HG02763 (cell line): ENCODE measurements at regions not wholly inside any gene's neighbourhood (a gene's known extent, or its start where the extent isn't known, plus 50 kb on each side); places are given as distances from the start of the nearest gene placed in this dataset.

Experiments used
- ATAC-seq: cut with Tn5 transposase; IDR thresholded peaks from one replicate; pipeline ENCODE4 v1.9.1; 2021; ENCODE audit warnings: mild to moderate bottlenecking, moderate library complexity; ENCODE audit not compliant: unreplicated experiment

DNA sequence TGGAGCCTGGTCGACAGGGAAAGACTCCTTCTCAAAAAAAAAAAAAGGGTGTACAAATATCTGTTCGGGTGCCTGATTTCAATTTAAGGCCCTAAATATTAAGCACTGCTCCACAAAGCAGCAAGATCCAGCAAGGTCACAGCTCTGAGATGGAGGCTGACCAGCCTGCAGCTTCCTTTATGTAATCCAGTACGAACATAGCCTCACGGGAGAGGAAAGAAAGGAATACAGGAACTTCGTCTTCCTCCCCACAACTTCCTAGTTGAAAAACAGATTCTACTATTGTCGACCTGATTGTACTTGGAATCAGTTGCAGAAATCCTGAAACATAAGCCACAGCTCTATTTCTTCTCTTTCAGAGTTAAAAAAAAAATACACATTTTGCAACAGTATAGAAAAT is 53.5 kb upstream of the TBC1D9 start:
- ATAC-seq = no peak

DNA sequence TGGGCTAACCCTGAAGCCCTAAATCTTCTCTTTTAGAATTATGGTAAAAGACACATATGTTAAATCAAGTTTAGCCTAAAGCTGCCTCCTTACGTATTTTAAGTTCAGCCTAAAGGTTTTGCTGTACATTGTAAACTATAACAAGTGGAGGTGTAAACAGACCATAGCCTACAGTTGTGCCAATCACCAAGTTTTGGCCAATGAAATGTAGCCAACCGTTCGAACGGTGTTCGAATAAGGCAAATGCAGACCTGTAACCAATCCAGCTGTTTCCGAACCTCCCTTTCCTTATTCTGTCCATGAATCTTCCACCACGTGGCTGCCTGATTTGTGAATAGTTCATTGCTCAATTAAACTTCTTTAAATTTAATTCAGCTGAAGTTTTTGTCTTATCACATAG is 52.1 kb upstream of the TBC1D9 start:
- peak; percentile 6 for ATAC-seq

DNA sequence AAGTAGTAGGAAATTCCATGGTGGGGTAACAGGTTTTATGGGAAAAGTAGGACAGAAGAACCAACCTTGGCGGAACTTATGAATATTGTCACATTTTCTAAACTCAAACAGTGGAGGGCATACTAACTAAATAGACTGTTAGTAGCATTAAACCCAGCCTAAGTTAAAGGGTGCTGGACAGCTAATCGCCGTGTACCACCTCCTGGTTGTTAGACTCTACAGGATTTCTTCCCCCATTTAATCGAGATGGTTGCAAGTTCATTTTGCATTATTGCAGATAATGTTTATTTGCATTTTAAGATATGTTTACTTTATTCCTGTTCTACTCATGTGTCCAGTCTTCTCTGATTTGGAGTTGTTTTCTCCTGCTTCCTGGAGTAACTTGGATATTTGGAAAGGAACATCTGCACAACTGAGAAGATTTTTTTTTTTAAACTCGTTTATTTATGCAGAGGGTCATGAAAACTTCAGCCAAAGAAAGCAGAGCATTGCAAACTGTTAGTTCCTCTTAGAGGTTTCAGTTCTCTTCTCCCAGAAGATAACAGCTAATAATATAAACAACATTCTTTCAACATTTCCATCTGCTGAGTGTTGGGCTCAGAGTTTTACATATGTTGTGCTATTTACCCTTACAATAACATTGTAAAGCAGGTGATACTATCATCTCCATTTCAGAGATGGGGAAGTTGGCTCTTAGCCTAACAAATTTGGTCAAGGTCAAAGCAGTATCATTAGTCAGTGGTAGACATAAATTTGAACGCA is 51.5 kb upstream of the TBC1D9 start:
- peak; percentile 87 for ATAC-seq

DNA sequence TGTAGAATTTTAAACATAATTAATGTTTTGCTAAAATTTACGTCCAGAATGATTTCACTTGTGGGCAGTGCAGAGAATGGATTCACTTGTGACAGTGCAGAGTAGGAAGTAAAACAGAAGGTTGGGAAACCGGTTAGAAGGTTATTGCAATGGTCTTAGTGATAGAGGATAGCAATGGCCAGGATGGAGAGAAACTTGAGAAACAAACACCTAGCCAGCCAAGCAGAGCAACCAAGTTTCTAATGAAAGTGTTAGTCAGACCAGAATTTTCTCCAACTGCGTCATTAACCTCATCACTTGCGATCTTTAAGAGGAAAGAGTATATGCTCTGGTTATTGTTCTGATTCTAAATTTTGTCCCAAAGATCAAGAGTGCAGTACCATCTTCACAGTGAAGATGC is 50.0 kb upstream of the TBC1D9 start:
- peak; percentile 51 for ATAC-seq
